Activated T-helper 17 cell treated with anti-CD3 and anti-CD28 coated beads, Interleukin-2, amount 50 U/mL, for 72 hours (primary cell): ENCODE measurements at regions not wholly inside any gene's neighbourhood (a gene's known extent, or its start where the extent isn't known, plus 50 kb on each side); places are given as distances from the start of the nearest gene placed in this dataset.

Experiments
- ATAC-seq: fragments of 150-1000 bp; cut with Tn5 transposase; replicated peaks from 2 replicates; pipeline ENCODE4 v1.10.0; 2021; ENCODE audit warnings: mild to moderate bottlenecking, moderate library complexity
- H3K27ac Mint-ChIP-seq: one replicate; pipeline ENCODE4 v1.8.0; 2022; ENCODE audit warnings: mixed read lengths
- H3K27me3 Mint-ChIP-seq: one replicate; pipeline ENCODE4 v1.8.0; 2022; ENCODE audit warnings: mixed read lengths
- H3K36me3 Mint-ChIP-seq: one replicate; pipeline ENCODE4 v1.8.0; 2022; ENCODE audit warnings: low read depth, mild to moderate bottlenecking, mixed read lengths
- H3K4me1 Mint-ChIP-seq: one replicate; pipeline ENCODE4 v1.8.0; 2022; ENCODE audit warnings: mixed read lengths
- H3K4me3 Mint-ChIP-seq: one replicate; pipeline ENCODE4 v1.8.0; 2022; ENCODE audit warnings: mild to moderate bottlenecking, mixed read lengths
- H3K9me3 Mint-ChIP-seq: one replicate; pipeline ENCODE4 v1.8.0; 2022; ENCODE audit warnings: mixed read lengths

- no peaks in the 10 kb centered on the region for H3K36me3 Mint-ChIP-seq
- no peak overlapping the region for H3K4me3 Mint-ChIP-seq
- no peak for ATAC-seq
- H3K9me3 Mint-ChIP-seq = peaks cover 17% of the 10 kb centered on the region
- peaks cover 21% of the 10 kb centered on the region for H3K27me3 Mint-ChIP-seq
- H3K4me1 Mint-ChIP-seq = no peaks in the 10 kb centered on the region
- H3K27ac Mint-ChIP-seq = no peak overlapping the region
These were observed 91.5 kb upstream of the PPP2R3A start for GRCh38 chr3:135874035-135874434.

- Mint-ChIP-seq H3K27ac (no peak overlapping the region), H3K4me1 (no peaks in the 10 kb centered on the region), H3K36me3 (no peaks in the 10 kb centered on the region), H3K4me3 (no peak overlapping the region), H3K27me3 (peaks cover 6% of the 10 kb centered on the region), H3K9me3 (peaks cover 5% of the 10 kb centered on the region)
- ATAC-seq = no peak
These were observed 87.0 kb upstream of the PPP2R3A start for GRCh38 chr3:135878501-135878900.

GRCh38 chr3:135885885-135886284 is 79.6 kb upstream of the PPP2R3A start:
- no peak overlapping the region for H3K27ac Mint-ChIP-seq
- H3K36me3 Mint-ChIP-seq = no peaks in the 10 kb centered on the region
- ATAC-seq = no peak
- H3K4me3 Mint-ChIP-seq = no peak overlapping the region
- no peaks in the 10 kb centered on the region for H3K4me1 Mint-ChIP-seq
- no peaks in the 10 kb centered on the region for H3K9me3 Mint-ChIP-seq
- H3K27me3 Mint-ChIP-seq = no peaks in the 10 kb centered on the region

GRCh38 chr3:135887220-135887619 is 78.3 kb upstream of the PPP2R3A start:
- H3K9me3 Mint-ChIP-seq = no peaks in the 10 kb centered on the region
- H3K36me3 Mint-ChIP-seq = no peaks in the 10 kb centered on the region
- no peaks in the 10 kb centered on the region for H3K27me3 Mint-ChIP-seq
- H3K27ac Mint-ChIP-seq = no peak overlapping the region
- no peaks in the 10 kb centered on the region for H3K4me1 Mint-ChIP-seq
- ATAC-seq = no peak
- H3K4me3 Mint-ChIP-seq = no peak overlapping the region

- no peaks in the 10 kb centered on the region for H3K4me1 Mint-ChIP-seq
- ATAC-seq = no peak
- no peaks in the 10 kb centered on the region for H3K9me3 Mint-ChIP-seq
- H3K4me3 Mint-ChIP-seq = no peak overlapping the region
- H3K27me3 Mint-ChIP-seq = no peaks in the 10 kb centered on the region
- no peaks in the 10 kb centered on the region for H3K36me3 Mint-ChIP-seq
- H3K27ac Mint-ChIP-seq = no peak overlapping the region
These were observed 76.1 kb upstream of the PPP2R3A start for GRCh38 chr3:135889443-135889842.

- no peak overlapping the region for H3K27ac Mint-ChIP-seq
- no peak for ATAC-seq
- no peaks in the 10 kb centered on the region for H3K27me3 Mint-ChIP-seq
- no peaks in the 10 kb centered on the region for H3K4me1 Mint-ChIP-seq
- H3K9me3 Mint-ChIP-seq = no peaks in the 10 kb centered on the region
- no peaks in the 10 kb centered on the region for H3K36me3 Mint-ChIP-seq
- no peak overlapping the region for H3K4me3 Mint-ChIP-seq
These were observed 74.4 kb upstream of the PPP2R3A start for GRCh38 chr3:135891121-135891520.

- Mint-ChIP-seq H3K27me3 (no peaks in the 10 kb centered on the region), H3K27ac (no peak overlapping the region), H3K4me1 (no peaks in the 10 kb centered on the region), H3K36me3 (no peaks in the 10 kb centered on the region), H3K9me3 (no peaks in the 10 kb centered on the region), H3K4me3 (no peak overlapping the region)
- ATAC-seq = no peak
These were observed 70.3 kb upstream of the PPP2R3A start for GRCh38 chr3:135895106-135895733.

- no peaks in the 10 kb centered on the region for H3K36me3 Mint-ChIP-seq
- H3K9me3 Mint-ChIP-seq = no peaks in the 10 kb centered on the region
- H3K4me3 Mint-ChIP-seq = no peak overlapping the region
- no peaks in the 10 kb centered on the region for H3K4me1 Mint-ChIP-seq
- ATAC-seq = no peak
- H3K27ac Mint-ChIP-seq = no peak overlapping the region
- peaks cover under 1% of the 10 kb centered on the region for H3K27me3 Mint-ChIP-seq
These were observed 69.8 kb upstream of the PPP2R3A start for GRCh38 chr3:135895734-135896121.

GRCh38 chr3:135896613-135897012 is 68.9 kb upstream of the PPP2R3A start:
- no peaks in the 10 kb centered on the region for H3K36me3 Mint-ChIP-seq
- H3K27me3 Mint-ChIP-seq = peaks cover 4% of the 10 kb centered on the region
- no peak overlapping the region for H3K27ac Mint-ChIP-seq
- H3K4me1 Mint-ChIP-seq = no peaks in the 10 kb centered on the region
- H3K9me3 Mint-ChIP-seq = no peaks in the 10 kb centered on the region
- no peak overlapping the region for H3K4me3 Mint-ChIP-seq
- no peak for ATAC-seq

- Mint-ChIP-seq H3K9me3 (no peaks in the 10 kb centered on the region), H3K36me3 (no peaks in the 10 kb centered on the region), H3K4me1 (no peaks in the 10 kb centered on the region), H3K27me3 (peaks cover 4% of the 10 kb centered on the region), H3K27ac (no peak overlapping the region), H3K4me3 (no peak overlapping the region)
- no peak for ATAC-seq
These were observed 67.8 kb upstream of the PPP2R3A start for GRCh38 chr3:135897715-135898114.

- Mint-ChIP-seq H3K27me3 (peaks cover 4% of the 10 kb centered on the region), H3K36me3 (no peaks in the 10 kb centered on the region), H3K27ac (no peak overlapping the region), H3K4me3 (no peak overlapping the region), H3K9me3 (no peaks in the 10 kb centered on the region), H3K4me1 (no peaks in the 10 kb centered on the region)
- ATAC-seq = no peak
These were observed 66.8 kb upstream of the PPP2R3A start for GRCh38 chr3:135898774-135899173.

- Mint-ChIP-seq H3K4me1 (no peaks in the 10 kb centered on the region), H3K9me3 (no peaks in the 10 kb centered on the region), H3K27ac (no peak overlapping the region), H3K36me3 (no peaks in the 10 kb centered on the region), H3K4me3 (no peak overlapping the region), H3K27me3 (peaks cover 7% of the 10 kb centered on the region)
- no peak for ATAC-seq
These were observed 60.3 kb upstream of the PPP2R3A start for GRCh38 chr3:135905058-135905724.

GRCh38 chr3:135907422-135908165 is 57.9 kb upstream of the PPP2R3A start:
- Mint-ChIP-seq H3K4me3 (no peak overlapping the region), H3K27ac (no peak overlapping the region), H3K4me1 (no peaks in the 10 kb centered on the region), H3K27me3 (peaks cover 9% of the 10 kb centered on the region), H3K9me3 (no peaks in the 10 kb centered on the region), H3K36me3 (no peaks in the 10 kb centered on the region)
- no peak for ATAC-seq

- Mint-ChIP-seq H3K27ac (no peak overlapping the region), H3K9me3 (no peaks in the 10 kb centered on the region), H3K4me1 (no peaks in the 10 kb centered on the region), H3K36me3 (no peaks in the 10 kb centered on the region), H3K27me3 (peaks cover 9% of the 10 kb centered on the region), H3K4me3 (no peak overlapping the region)
- no peak for ATAC-seq
These were observed 57.3 kb upstream of the PPP2R3A start for GRCh38 chr3:135908225-135908624.

GRCh38 chr3:135908737-135909136 is 56.8 kb upstream of the PPP2R3A start:
- ATAC-seq = no peak
- H3K4me1 Mint-ChIP-seq = no peaks in the 10 kb centered on the region
- no peak overlapping the region for H3K27ac Mint-ChIP-seq
- H3K4me3 Mint-ChIP-seq = no peak overlapping the region
- no peaks in the 10 kb centered on the region for H3K36me3 Mint-ChIP-seq
- H3K9me3 Mint-ChIP-seq = no peaks in the 10 kb centered on the region
- peaks cover 9% of the 10 kb centered on the region for H3K27me3 Mint-ChIP-seq
